Lung (tissue), 11 donors: ENCODE measurements at regions not wholly inside any gene's neighbourhood (a gene's known extent, or its start where the extent isn't known, plus 50 kb on each side); places are given as distances from the start of the nearest gene placed in this dataset.

Source experiments
- ATAC-seq: fragments of 200-7000 bp; cut with Tn5 transposase; one replicate; pipeline ENCODE4 v1.9.1; 2020; ENCODE audit warnings: moderate number of reproducible peaks; ENCODE audit not compliant: insufficient read depth, low FRiP score
- DNase-seq, 3 donors: peaks; one replicate each; pipeline ENCODE4 v3.0.0-alpha.2; 2013 to 2017
- H3K27ac ChIP-seq, 2 donors: one replicate each; pipeline ENCODE4 v1.5.1; 2013; ENCODE audit warnings: mild to moderate bottlenecking in 2 of 2, moderate library complexity in 2 of 2, control low read depth in 1 of 2, inconsistent platforms in 1 of 2, low read depth in 1 of 2, low read length in 1 of 2
- H3K27me3 ChIP-seq, 3 donors: one replicate each; pipeline ENCODE4 v1.5.1; 2013; ENCODE audit warnings: low read length in 2 of 3; ENCODE audit not compliant: control insufficient read depth in 3 of 3, insufficient read depth in 3 of 3
- H3K36me3 ChIP-seq, 4 donors: one replicate each; pipeline ENCODE4 v1.5.1; 2013; ENCODE audit warnings: low read length in 4 of 4, mild to moderate bottlenecking in 1 of 4, moderate library complexity in 1 of 4; ENCODE audit not compliant: control insufficient read depth in 4 of 4, insufficient read depth in 4 of 4
- H3K4me1 ChIP-seq, 5 donors: one replicate each; pipeline ENCODE4 v1.5.1; 2013; ENCODE audit warnings: low read length in 5 of 5, mild to moderate bottlenecking in 2 of 5, moderate library complexity in 1 of 5; ENCODE audit not compliant: control insufficient read depth in 5 of 5, insufficient read depth in 5 of 5
- H3K4me3 ChIP-seq: one replicate; pipeline ENCODE4 v1.5.1; 2013; ENCODE audit warnings: mild to moderate bottlenecking, control low read depth, moderate library complexity
- H3K9ac ChIP-seq, 2 donors: one replicate each; pipeline ENCODE4 v1.5.1; 2013; ENCODE audit warnings: low read length in 2 of 2, control low read depth in 1 of 2; ENCODE audit not compliant: insufficient read depth in 1 of 2
- H3K9me3 ChIP-seq, 4 donors: one replicate each; pipeline ENCODE4 v1.5.1; 2013; ENCODE audit warnings: low read length in 3 of 4, mild to moderate bottlenecking in 1 of 4, moderate library complexity in 1 of 4; ENCODE audit not compliant: control insufficient read depth in 4 of 4, insufficient read depth in 3 of 4
- WGBS, 2 donors: extraction: QIAGEN DNeasy Blood & Tissue Kit; methylation state at CpG; one replicate each; pipeline ENCODE4 v1.1.7; 2013; 5-methylcytosine and 5-hydroxymethylcytosine counted together
- TF ChIP-seq, protein P1 (sequence below): IDR thresholded peaks from 2 replicates; pipeline ENCODE4 v1.5.1; 2012; ENCODE audit warnings: mild to moderate bottlenecking; ENCODE audit errors: control extremely low read depth, extremely low read depth
- donor health status: control.
- donor health status: control.
- donor health status: Bipolar disorder and iron deficiency.
- donor health status: healthy.
- donor health status: DM: yes; HTN: yes; CAD: no.

DNA sequence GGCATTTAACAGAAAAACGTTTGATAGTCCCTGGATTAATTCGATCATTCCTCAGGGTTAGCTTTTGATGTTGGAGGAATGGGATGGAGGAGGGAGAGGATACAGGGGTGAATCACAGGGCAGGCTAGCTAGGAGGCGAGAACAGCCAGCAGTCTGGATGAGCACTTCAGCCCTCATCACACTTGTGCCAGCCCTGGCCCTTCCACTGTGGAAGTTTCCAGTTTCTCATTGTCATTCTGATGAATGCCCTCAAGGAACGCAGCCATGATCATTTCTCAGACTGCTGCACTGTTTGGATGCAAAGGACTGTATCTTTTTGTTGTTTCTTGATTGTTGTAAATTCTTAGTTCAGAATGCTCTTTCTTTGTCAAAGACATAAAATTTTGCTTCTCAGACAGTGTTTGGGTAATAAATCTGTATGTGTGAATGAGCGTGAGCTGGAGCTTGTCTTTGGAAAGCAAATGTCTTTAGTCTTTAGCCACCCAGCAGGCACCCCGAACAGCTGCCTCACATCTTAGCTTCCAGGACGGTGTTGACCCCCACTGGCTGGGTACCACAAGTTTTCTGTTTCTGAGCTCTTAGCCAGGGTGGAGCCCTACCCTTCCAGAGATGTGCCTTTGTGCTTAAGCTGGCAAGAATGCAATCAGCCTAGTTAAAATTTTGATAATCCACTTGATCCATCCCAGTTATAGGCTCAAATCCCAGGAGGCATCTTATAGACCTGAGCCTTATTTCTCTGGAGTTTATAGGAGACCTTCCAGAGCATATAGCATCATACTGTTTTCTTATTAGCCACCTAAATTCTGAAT, 121.1 kb downstream of the PDCD6IP start:
- DNase-seq (no peak), ATAC-seq (no peak)
- Histone ChIP-seq H3K4me3 (no peak overlapping the region), H3K27ac (no peak overlapping the region), H3K4me1 (no peaks in the 10 kb centered on the region), H3K27me3 (no peaks in the 10 kb centered on the region), H3K9me3 (peaks cover 0 to 8% (median 0%) of the 10 kb centered on the region in 4 donors), H3K36me3 (no peaks in the 10 kb centered on the region), H3K9ac (no peak overlapping the region)
- 73 to 80% methylated on average over 7 of the region's 7 CpGs for WGBS, 2 donors
- TF ChIP-seq, protein P1, sequence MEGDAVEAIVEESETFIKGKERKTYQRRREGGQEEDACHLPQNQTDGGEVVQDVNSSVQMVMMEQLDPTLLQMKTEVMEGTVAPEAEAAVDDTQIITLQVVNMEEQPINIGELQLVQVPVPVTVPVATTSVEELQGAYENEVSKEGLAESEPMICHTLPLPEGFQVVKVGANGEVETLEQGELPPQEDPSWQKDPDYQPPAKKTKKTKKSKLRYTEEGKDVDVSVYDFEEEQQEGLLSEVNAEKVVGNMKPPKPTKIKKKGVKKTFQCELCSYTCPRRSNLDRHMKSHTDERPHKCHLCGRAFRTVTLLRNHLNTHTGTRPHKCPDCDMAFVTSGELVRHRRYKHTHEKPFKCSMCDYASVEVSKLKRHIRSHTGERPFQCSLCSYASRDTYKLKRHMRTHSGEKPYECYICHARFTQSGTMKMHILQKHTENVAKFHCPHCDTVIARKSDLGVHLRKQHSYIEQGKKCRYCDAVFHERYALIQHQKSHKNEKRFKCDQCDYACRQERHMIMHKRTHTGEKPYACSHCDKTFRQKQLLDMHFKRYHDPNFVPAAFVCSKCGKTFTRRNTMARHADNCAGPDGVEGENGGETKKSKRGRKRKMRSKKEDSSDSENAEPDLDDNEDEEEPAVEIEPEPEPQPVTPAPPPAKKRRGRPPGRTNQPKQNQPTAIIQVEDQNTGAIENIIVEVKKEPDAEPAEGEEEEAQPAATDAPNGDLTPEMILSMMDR, result no peak

DNA sequence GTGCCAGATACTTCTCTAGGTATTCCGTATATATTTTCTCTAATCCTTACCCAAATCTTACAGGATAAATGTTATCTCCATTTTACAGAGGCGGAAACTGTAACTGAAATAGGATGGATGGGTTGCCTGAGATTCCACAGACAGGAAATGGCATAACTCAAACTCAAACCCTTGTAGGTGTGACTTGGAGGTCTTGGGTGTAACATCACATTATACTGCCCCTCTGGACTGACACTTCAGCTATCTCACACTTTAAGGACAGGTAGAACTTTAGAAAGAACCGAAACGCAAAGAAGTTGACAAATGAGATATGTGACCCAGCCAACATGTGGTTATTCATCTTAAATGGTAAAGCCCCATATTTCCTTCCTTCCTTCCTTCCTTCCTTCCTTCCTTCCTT, 122.1 kb downstream of the PDCD6IP start:
- no peak for DNase-seq
- no peak overlapping the region for H3K4me3 ChIP-seq
- TF ChIP-seq, protein P1, result no peak
- WGBS, 2 donors, result 79 to 80% methylated on average over 4 of the region's 4 CpGs
- H3K36me3 ChIP-seq, result no peaks in the 10 kb centered on the region
- no peak for ATAC-seq
- H3K27ac ChIP-seq, result no peak overlapping the region
- peaks cover 0 to 8% (median 0%) of the 10 kb centered on the region in 4 donors for H3K9me3 ChIP-seq
- H3K27me3 ChIP-seq, result no peaks in the 10 kb centered on the region
- H3K4me1 ChIP-seq, result no peaks in the 10 kb centered on the region
- no peak overlapping the region for H3K9ac ChIP-seq

DNA sequence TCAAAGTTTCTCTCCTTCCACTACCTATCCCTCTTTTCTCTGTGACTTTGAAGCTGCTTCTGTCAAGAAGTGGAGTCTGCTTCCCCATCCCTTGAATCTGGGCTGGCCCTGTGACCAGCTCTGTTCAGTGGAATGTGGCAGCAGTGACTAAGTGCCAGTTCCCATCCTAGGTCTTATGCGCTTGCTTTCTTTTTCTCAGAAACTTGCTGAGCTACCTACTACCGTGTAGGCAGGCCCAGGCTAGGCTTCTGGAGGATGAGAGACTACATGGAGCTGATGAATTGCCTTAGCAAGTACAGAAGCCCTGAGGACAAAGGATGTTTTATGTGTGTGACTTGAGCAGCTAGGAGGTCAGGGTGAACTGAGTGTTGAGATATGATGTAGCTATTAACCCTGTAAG, 123.2 kb downstream of the PDCD6IP start:
- DNase-seq (no peak), ATAC-seq (no peak)
- no peaks in the 10 kb centered on the region for H3K4me1 ChIP-seq
- TF ChIP-seq, protein P1, result no peak
- H3K4me3 ChIP-seq, result peak overlapping the region; percentile 8
- peaks cover 0 to 8% (median 0%) of the 10 kb centered on the region in 4 donors for H3K9me3 ChIP-seq
- WGBS, 2 donors, result 90 to 94% methylated on average over 2 of the region's 2 CpGs
- no peak overlapping the region for H3K9ac ChIP-seq
- no peaks in the 10 kb centered on the region for H3K27me3 ChIP-seq
- H3K36me3 ChIP-seq, result no peaks in the 10 kb centered on the region
- no peak overlapping the region for H3K27ac ChIP-seq
